ENCODE measurements at regions not wholly inside any gene's neighbourhood (a gene's known extent, or its start where the extent isn't known, plus 50 kb on each side); places are given as distances from the start of the nearest gene placed in this dataset.

- peak; percentile 53 for DNase-seq
- H3K9me3 ChIP-seq, result no peaks in the 10 kb centered on the region
- peaks cover 55% of the 10 kb centered on the region for H3K36me3 ChIP-seq
- H3K4me3 ChIP-seq, result peak overlapping the region; percentile 71
- no peaks in the 10 kb centered on the region for H3K27me3 ChIP-seq
Measured at GRCh38 chr7:130912082-130912861, 178.3 kb upstream of the KLF14 start.

GRCh38 chr7:130912862-130913638 lies 179.0 kb upstream of the KLF14 start:
- no peaks in the 10 kb centered on the region for H3K9me3 ChIP-seq
- peaks cover 50% of the 10 kb centered on the region for H3K36me3 ChIP-seq
- H3K27me3 ChIP-seq, result no peaks in the 10 kb centered on the region
- DNase-seq, result peak; percentile 93
- H3K4me3 ChIP-seq, result peak overlapping the region; percentile 71

DNA sequence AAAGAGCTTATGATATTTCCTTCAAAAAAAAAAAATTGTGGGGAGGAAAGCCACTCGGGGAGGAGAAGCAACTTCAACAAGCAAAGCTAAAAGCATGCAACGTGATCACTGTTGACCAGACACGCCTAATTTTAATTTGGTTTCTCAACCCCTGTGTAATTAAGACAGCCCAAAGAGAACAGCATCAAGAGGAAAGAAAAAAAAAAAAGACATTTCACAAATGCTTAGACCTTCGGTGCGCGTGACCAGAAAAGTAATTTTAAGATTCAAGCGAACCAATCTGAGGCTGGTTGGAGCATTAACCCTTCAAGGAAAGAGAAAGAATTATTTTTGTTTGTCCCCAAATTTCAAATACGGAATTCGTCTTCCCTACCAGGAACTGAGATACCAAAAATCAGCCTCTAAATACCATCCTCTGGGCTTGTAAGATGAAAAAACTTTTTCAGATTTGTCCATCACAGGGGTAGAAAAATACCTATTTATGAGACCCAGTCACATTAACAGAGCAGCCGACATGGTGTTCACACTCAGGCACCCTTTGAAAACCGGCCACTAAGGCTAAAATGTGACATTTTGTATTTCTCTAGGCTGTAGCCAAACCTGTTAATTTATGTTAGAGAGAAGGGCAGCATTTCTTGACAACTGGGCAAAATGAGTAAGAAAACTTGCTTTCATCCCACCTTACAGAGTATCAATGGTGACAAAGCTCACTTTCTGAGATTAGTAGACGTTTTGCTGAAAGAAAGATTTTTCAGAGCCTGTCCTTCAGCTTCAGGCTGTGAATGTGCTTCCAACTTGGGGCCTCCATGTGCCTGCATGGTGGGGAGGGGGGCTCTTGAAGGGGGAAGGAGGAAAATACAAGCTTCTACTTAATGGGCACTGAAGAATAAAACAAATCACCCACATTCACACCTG lies 179.9 kb upstream of the KLF14 start:
- Histone ChIP-seq H3K36me3 (peaks cover 47% of the 10 kb centered on the region), H3K27me3 (no peaks in the 10 kb centered on the region), H3K4me3 (peak overlapping the region; percentile 71), H3K9me3 (no peaks in the 10 kb centered on the region)
- no peak for DNase-seq

DNA sequence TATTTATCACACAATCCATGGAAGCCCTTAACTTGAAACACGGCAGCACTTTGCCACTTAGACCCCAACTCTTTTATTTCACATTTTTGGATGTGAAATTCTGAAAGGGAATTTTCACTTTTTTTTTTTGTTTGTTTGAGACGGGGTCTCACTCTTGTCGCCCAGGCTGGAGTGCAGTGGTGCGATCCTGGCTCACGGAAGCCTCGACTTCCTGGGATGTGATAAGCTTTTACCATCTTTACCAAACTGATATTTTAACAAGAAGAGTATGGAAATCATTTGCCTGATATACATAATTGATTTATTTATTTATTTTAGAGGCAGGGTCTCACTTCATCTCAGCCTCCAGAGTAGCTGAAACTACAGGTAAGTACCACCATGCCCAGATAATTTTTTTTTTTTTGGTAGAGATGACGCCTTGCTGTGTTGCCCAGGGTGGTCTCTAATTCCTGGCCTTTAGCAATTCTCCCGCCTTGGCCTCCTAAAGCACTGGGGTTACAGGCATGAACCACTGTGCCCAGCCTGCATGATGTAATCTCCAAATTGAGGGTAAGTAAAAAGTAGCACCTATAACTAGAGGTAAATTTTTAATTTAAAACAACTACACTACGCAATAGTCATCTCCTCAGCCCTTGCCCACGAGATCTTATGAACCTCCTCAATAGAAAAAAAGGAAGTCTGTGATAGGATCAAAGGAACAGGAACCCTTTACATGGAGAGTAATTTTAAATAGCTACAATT lies 180.7 kb upstream of the KLF14 start:
- Histone ChIP-seq H3K27me3 (no peaks in the 10 kb centered on the region), H3K9me3 (no peaks in the 10 kb centered on the region), H3K4me3 (no peak overlapping the region), H3K36me3 (peaks cover 46% of the 10 kb centered on the region)
- DNase-seq, result no peak

- H3K27me3 ChIP-seq, result no peaks in the 10 kb centered on the region
- no peaks in the 10 kb centered on the region for H3K9me3 ChIP-seq
- no peak overlapping the region for H3K4me3 ChIP-seq
- DNase-seq, result no peak
- peaks cover 36% of the 10 kb centered on the region for H3K36me3 ChIP-seq
Measured at GRCh38 chr7:130917669-130918128, 183.7 kb upstream of the KLF14 start.

- Histone ChIP-seq H3K4me3 (no peak overlapping the region), H3K9me3 (no peaks in the 10 kb centered on the region), H3K36me3 (peaks cover 41% of the 10 kb centered on the region), H3K27me3 (no peaks in the 10 kb centered on the region)
- no peak for DNase-seq
Measured at GRCh38 chr7:130918129-130919052, 184.4 kb upstream of the KLF14 start.

- Histone ChIP-seq H3K27me3 (no peaks in the 10 kb centered on the region), H3K9me3 (no peaks in the 10 kb centered on the region), H3K4me3 (no peak overlapping the region), H3K36me3 (peaks cover 44% of the 10 kb centered on the region)
- DNase-seq, result no peak
Measured at GRCh38 chr7:130919316-130920103, 185.5 kb upstream of the KLF14 start.

GRCh38 chr7:130920122-130920521 lies 186.1 kb upstream of the KLF14 start:
- no peak for DNase-seq
- Histone ChIP-seq H3K36me3 (peaks cover 47% of the 10 kb centered on the region), H3K9me3 (no peaks in the 10 kb centered on the region), H3K27me3 (no peaks in the 10 kb centered on the region), H3K4me3 (no peak overlapping the region)

GRCh38 chr7:130921391-130922180 lies 187.6 kb upstream of the KLF14 start:
- Histone ChIP-seq H3K4me3 (peak overlapping the region; percentile 20), H3K36me3 (peaks cover 43% of the 10 kb centered on the region), H3K9me3 (no peaks in the 10 kb centered on the region), H3K27me3 (no peaks in the 10 kb centered on the region)
- DNase-seq, result peak; percentile 80

GRCh38 chr7:130922206-130923112 lies 188.5 kb upstream of the KLF14 start:
- Histone ChIP-seq H3K9me3 (no peaks in the 10 kb centered on the region), H3K36me3 (peaks cover 41% of the 10 kb centered on the region), H3K27me3 (no peaks in the 10 kb centered on the region), H3K4me3 (no peak overlapping the region)
- DNase-seq, result no peak

DNA sequence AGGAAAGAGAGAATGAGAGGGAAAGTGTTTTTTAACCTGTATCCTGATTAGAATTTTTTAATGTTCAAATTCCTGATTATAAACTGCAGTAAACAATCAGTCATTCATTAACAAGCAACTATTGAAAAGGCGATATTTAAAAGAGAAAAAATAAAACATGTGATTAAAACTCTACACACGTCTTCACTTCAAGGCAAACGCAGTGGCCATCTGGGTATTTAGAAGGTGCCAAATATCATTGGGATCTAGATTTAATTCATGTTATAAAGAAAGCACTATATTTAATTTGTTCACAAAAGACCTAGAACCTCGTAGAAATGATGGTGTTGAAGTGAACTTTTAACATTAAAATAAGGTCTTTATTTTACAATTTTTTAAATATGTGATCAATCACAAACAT lies 189.4 kb upstream of the KLF14 start:
- Histone ChIP-seq H3K27me3 (no peaks in the 10 kb centered on the region), H3K4me3 (no peak overlapping the region), H3K9me3 (no peaks in the 10 kb centered on the region), H3K36me3 (peaks cover 48% of the 10 kb centered on the region)
- no peak for DNase-seq

DNA sequence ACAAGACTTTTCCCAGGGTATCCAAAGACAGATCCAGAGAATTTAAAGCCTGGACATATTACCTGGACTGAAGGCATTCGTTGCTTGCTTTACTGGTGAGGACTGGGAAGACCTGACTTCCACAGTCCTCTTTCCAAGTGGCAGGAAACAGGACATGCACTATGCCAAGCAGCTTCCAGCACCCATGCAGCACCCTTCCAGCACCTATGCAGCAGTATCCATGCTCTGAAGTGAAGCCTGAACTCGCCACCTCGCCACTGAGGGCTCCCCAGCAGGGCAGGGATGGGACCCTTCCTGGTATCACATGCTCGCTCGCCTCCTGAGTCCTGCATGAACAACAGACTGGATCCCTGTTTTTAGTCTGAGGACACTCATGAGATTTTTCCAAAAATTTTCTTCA lies 189.9 kb upstream of the KLF14 start:
- peaks cover 44% of the 10 kb centered on the region for H3K36me3 ChIP-seq

DNA sequence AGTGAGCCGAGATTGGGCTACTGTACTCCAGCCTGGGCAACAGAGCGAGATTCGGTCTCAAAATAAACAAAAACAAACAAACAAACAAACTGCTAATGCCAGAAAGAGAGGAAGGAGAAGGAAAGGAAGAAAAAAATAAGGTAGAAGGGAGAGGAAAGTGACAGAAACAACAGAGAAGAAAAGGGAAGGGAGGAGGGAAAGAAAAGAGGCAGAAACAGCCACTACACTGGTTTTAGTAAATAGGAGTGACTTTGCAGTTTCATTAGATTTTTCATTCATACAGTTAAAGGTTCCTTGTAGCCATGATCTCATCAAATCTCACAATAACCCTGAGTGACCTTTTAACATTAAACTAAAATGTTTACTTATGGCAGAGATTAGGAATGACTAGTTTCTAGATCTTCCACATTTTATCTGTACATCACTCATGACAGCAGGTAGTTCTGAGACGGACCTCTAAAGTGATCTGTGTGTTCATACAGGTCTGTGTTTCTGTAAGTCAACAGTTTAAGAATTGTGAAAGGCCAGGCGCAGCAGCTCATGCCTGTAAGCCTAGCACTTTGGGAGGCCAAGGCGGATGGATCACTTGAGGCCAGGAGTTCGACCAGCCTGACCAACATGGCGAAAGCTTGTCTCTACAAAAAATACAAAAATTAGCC lies 191.3 kb upstream of the KLF14 start:
- Histone ChIP-seq H3K9me3 (no peaks in the 10 kb centered on the region), H3K27me3 (no peaks in the 10 kb centered on the region), H3K4me3 (no peak overlapping the region), H3K36me3 (peaks cover 38% of the 10 kb centered on the region)
- DNase-seq, result no peak

More for the DNA sequence above, 189.9 kb upstream of the KLF14 start:
- DNase-seq, result no peak
- no peaks in the 10 kb centered on the region for H3K9me3 ChIP-seq
- no peaks in the 10 kb centered on the region for H3K27me3 ChIP-seq
- no peak overlapping the region for H3K4me3 ChIP-seq

Data from MG63 (cell line).